GM18498 (cell line): ENCODE measurements at regions not wholly inside any gene's neighbourhood (a gene's known extent, or its start where the extent isn't known, plus 50 kb on each side); places are given as distances from the start of the nearest gene placed in this dataset.

Experiments
- ATAC-seq: cut with Tn5 transposase; IDR thresholded peaks from one replicate; pipeline ENCODE4 v1.9.1; 2021; ENCODE audit warnings: mild to moderate bottlenecking, moderate library complexity; ENCODE audit not compliant: unreplicated experiment

DNA sequence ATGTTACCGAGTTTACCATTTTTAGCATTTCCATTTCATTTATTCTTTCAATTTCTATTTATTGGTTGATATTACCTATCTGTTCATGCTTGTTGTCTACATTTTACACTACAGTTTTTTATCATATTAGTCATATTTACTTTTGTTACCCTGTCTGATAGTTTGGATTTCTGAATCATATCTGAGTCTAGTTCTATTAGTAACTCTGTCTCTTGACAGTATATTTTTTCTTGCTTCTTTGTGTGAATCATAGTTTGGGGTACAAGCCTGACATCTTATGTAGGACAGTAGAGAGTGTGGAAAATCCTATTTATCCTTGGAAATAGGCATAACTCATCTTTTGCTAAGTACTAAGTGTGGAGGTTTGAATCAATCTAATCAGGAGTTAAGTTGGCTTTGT is 263.9 kb upstream of the SESN3 start:
- ATAC-seq = no peak

DNA sequence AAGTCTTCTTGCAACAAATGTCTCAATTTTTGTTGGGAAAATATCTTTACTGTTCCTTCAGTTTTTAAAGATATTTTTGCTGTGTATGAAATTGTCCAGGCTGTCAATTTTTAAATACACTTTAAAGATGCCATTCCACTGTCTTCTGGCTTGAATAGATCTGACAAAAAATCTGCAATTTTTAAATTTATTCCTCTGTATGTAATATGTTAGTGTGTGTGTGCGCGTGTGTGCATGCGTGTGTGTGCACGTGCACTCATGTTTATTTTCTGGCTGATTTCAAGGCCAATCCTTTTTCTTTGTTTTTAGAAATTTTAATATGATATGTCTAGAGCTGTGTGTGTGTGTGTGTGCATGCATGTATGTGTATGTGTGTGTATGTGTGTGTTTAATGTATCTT is 263.2 kb upstream of the SESN3 start:
- ATAC-seq = no peak

DNA sequence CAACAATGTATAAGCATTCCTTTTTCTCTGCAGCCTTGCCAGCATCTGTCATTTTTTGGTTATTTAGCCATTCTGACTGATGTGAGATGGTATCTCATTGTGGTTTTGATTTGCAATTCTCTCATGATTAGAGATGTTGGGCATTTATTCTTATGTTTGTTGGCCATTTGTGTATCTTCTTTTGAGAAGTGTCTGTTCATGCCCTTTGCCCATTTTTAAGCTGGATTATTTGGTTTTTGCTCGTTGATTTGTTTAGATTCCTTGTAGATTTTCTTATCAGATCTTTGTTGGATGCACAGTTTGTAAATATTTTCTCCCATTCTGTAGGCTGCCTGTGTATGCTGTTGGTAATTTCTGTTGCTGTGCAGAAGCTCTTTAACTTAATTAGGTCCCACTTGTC is 259.6 kb upstream of the SESN3 start:
- ATAC-seq = no peak

DNA sequence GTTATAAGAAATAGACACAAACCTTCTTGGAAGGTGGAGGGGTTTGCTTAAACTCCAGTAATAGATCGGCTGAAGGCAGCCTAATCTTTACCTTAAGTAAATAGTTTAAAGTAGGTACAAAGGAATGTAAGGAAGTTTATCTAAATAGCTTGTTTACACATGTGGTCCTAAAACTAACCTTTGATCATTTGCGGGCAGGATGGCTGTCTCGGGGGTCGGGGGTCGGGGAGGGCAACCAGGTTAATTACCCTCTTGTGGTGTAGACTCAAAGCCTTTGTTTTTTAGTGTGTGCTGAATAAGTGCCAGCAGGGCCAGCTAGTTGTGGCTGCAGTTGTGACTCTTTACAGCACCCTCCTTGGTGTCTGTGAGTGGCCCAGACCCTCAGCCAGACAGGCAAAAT is 256.9 kb upstream of the SESN3 start:
- ATAC-seq = no peak

DNA sequence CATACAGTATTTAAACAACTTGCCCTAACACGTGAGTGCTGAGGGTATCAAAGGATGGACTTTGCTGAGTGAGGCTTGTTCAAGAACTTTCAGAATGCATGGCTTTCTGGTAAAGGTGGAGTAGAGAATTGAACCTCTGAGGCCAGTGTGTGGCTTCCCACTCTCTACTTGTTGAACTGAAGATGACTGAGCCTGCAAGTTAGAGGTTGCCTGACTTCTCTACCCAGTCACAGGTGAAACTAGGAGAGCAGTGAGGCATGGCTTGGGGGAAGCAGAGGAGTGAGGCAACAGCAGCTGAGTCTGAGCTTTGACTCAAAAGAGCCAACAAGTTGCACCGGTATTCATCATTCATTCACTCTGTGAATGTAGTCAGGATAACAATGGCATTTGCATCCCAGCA is 256.4 kb upstream of the SESN3 start:
- peak; percentile 100 for ATAC-seq

DNA sequence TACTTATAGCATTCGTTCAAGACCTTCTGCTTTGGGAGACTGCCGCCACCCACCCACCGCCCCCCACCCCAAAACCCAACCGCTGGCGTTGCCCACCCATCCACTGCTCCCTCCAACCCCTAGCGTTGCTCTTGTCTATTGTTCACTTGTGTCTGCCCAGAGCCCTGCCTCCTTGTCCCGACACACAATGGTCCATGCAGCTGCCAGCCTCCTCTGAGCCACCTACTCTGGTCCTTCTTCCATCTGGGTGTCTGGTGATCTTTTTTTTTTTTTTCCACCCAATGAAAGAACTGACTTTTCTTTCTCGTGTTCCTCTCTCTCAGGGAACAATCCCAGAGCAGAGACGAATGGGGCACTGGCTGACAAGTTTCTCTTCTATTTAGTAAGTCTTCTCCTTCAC is 256.0 kb upstream of the SESN3 start:
- peak; percentile 1 for ATAC-seq

DNA sequence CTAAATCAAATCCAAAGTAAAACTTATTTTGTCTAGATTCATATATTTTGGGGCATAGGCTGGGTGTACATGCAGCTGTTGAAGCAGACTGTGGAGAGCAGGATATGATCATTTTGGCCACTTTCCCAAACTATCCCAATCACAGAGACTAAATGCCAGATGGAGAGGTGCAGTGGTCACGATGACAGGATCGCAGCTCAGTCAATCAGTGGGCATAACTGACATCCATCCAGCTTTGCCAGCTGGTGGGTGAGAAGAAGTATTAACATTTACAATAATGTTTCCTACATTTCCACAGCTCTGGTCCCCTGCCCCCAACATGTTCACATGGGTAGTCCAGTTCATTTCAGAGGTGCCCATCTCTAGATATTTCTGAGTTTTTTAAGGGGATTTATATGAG is 255.5 kb upstream of the SESN3 start:
- no peak for ATAC-seq

DNA sequence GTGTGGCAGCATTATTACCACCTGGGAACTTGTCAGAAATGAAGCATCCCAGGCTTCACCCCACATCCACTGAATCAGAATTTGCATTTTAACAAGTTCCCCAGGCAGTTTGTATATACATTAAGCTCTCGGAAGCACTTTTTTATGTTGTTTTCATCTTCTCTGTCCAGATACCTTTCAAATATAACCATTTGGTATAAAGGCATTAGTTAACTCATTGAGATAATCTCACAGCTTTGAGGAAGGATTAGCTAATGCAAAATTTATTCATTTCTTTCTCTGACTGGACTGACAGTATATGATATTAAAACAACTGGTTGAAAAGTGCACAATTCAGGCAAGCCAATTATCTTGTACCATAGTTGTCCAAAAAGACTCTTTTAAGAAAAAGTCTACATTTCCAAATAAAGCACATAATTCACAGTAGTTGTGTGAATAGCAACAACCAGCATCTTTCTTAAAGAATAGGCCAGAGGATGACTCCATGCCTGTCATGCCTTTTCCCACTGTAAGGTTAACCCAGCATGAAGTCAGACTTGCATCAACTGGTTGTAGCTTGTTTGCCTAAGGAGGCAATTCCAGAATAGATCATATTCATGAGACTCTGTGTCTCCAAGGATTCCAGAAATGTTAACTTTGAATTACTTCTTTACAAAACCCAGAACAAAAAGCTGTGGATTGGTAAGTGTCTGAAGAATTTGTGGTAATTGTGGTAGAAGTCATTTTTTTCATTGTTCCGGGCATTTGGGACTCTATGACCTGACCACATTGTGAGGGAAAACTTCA is 254.3 kb upstream of the SESN3 start:
- ATAC-seq = no peak

DNA sequence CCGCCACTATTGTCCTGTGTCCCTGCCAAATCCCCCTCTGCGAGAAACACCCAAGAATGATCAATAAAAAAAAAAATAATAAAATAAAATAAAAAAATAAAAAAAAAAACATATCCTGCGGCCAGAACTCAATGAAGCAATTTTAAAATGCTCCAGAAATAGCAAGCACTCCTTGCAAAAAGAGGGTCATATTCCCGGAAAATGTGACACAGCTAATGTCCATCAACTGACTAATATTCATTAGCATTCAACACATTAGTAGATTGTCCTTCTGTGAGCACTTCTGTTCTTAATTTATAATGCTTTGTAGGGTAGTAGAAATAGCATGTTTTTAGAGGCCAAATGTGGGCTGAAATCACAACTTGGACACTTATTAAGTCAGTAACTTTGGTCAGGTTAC is 252.3 kb upstream of the SESN3 start:
- no peak for ATAC-seq

DNA sequence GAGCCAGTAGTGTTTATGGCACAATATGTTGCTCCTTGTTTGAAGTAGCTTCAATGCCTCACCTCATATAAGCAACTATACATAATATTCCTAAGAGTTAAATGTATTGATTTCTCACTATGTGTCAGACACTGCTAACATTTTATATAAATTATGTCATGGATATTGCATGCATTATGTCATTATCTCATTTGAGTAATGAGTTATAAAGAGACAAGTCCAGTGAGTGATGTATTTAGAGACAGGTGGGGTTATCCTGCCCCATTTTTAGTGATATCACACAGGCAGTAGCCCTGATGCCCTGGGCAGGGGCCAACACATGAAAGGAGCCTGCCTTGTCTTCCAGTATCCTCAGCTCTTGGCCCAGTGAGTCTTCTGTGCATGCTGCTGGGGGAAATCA is 247.0 kb upstream of the SESN3 start:
- no peak for ATAC-seq

DNA sequence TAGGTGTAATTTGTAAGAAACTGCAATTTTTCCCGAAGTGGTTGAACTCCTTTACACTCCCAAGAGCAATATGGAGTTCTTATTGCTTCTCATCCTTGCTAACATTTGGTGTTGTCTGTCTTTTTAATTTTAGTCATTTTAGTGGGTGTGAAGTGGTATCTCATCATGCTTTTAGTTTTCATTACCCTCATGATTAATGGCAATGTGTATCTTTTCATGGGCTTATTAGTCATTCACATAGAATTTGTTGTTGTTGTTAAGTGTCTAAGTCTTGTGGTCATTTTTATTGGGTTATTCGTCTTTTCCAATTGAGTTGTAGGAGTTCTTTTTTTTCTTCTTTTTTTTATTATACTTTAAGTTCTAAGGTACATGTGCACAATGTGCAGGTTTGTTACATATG is 238.3 kb upstream of the SESN3 start:
- no peak for ATAC-seq

DNA sequence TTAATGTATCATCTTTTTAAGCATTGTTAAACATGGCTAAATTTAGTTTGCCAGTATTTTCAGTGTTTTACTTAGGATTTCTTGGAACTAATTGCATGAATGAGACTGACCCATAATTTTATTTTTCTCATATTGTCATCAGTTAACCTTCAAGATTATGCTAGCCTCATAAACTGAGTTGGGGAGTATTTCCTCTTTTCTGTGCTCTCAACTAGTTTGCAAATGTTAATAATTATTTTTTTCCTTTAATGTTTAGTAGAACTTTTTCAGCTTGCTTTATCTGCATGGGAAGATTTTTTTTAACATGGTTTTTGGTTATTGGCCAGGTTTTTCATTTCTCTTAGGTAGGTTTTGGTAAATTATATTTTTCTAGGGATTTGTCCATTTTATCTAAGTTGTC is 235.4 kb upstream of the SESN3 start:
- no peak for ATAC-seq

DNA sequence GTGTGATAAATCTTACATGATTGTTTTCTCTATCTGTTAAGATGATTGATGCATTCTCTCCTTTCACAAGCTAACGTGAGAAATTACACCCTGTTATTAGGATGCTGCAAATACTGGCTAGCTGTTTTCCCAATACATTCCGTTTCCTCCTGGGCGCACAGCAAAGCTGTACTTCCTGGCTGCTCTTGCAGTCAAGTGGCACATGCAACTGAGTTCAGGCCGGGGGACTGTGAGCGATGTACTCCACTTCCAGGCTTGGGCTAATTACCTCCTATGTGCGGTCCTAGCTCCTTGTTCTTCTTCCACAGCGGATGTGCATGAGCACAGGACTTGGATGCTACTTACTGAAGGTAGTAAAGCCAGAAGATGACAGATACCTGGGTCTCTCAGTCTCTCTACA is 234.9 kb upstream of the SESN3 start:
- ATAC-seq = no peak

DNA sequence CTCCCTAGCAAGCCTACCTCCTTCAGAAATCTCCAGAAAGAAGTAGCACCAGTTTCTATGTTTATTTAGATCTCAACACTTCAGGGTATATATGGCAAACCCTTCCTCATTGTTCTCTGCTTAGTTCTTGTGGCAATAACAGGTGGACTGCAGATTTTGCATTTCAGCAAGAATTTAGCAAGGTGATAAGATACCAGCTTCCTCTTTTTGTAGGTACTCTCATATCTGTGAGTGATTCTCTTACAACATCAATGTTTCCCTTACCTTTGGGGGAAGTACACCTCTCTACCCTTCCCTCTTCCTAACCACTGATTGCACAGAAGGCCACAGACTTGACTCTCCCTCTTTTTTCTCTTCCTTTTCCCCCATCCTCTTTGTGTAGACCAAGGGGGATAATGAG is 230.9 kb upstream of the SESN3 start:
- ATAC-seq = no peak

DNA sequence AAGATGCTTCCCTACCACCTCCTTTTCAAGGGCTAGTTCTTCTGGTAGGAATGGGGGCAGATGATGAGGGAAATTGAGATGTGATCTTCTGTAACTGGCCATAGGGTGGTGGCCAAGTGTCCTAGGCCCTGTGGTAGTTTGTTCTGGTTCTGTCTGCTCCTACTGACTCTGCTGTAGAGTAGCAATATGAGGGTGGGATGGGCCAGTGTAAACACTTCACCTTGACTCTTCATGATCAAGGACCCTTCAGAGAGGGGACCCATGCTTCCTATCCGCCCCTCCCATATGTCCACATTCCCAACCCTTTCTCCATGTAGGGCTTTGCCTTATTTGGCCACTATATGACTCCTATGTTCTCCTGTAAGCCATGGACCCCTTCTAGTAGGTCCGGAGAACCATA is 230.3 kb upstream of the SESN3 start:
- no peak for ATAC-seq

DNA sequence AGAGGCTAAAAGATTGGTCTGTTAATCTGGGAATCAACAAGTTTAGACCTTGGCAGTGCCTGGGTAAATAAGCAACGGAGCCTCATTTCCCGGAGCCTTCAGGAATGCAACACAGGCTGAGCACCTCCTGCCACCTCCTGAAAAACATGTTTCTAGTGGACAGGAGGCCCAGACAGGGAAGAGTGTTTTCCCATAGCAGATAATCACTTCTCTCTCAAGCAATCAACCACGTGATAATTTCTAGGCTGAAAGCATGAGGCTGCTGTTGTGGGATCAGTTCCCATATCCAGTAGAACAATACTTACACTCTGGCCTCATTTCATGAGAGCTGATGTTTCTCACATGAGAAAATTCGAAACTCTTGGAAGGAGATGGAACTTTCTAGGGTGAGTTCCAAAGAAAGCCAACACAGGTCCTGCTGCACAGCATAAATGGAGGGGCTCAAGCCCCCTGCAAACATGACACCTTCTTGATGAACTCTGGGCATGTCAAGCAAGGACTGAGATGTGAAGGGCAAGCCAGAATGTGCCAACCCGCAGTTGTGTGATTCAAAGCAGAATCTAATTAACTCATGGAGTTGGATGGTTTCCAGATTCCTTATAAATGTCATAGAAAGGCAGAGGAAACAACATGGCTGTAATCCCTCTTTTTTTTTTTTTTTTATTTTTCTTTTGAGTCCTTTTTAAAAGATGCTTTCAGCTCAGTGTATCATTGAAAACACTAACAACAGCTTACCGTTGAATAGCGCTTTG is 228.5 kb upstream of the SESN3 start:
- ATAC-seq = no peak

DNA sequence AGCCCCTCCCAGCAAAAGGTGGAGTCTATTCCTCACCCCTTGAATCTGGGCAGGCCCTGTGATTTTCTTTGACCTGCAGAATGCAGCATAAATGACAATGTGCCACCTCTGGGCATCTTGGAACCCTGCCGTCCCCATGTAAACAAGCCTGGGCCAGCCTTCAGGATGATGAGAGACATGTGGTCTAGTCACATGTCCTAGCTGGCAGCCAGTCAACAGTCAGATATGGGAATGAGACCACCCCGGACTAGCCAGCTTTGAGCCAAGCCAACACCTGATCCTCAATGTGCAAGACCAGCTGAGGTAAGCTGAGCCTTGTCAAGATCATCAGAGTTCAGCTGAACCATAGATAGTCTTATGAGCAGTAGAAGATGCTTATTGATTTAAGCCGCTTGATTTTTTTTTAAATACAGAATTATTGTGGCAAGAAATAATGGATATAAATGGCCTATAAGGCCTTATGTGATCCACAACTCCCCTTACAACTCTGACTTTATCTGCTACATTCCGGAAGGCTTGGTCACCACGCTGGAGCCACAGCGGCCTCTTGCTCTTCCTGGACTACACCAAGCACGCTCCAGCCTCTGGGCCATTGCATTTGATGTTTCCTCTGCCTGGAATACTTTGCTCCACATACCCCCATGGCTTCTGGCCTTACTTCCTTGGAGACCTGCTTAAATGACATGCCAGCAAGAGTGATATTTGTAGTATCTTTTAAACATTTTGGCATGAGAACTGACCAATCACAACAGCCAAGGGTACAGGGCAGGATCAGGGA is 225.9 kb upstream of the SESN3 start:
- ATAC-seq = no peak

DNA sequence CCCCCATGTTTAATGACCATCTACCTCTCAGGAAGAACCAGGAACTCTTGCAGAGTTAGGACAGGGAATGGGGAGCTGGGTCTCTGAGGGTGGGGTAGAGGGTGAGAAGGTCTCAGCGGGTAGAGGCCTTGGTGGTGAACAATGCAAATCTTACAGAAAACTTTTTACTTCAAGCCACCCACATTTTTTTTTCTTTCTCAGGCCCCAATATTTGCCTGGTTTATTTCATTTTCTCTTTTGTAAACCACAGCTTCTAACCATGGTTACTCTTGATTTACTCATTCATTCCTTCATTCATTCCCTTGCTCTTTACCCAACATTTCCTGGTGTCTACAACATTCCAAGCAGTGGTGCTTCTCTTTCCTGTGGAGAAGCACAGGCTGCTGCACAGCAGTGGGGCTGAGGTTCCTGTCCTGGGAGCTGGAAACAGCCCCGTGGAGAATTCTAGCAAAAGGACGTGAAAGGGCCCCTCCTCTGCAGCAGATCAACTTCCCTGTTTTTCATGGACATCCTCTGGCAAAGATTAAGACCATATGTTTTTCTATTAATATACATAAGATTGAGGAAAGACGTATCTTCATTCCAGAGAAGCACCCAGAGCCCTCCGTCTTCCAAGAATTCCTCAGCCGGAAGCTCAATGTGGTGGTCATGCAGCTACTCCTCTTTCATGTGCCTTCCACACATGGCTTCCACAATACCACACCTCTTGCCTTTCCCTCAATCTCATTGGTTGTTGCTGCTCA is 224.4 kb upstream of the SESN3 start:
- ATAC-seq = peak; percentile 80

DNA sequence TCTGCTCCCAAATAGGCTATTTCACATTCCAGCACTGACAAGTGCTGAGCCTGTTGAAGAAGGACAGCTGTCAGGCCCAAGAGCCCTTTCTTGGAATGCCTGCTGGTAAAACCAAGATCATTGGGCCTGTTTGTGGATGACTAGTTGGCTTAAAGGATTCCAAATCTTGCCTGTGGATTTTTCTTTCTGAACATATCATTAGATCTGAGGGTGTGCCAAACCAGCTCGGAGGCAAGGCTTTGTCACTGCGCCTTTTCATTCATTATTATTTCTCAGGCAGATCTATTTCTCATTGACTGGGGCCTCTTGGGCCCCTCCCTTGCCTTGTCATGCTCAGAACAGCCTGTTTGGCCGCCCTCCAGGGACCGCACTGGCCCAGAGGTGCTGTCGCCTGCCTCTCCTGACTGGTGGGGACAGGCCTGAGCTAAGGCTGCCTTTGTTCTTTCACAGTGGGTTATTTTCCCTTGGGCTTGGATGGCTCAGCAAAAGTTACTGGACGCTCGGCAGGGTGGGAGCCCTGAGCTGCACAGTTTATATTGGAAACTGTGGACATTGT is 222.7 kb upstream of the SESN3 start:
- ATAC-seq = no peak

DNA sequence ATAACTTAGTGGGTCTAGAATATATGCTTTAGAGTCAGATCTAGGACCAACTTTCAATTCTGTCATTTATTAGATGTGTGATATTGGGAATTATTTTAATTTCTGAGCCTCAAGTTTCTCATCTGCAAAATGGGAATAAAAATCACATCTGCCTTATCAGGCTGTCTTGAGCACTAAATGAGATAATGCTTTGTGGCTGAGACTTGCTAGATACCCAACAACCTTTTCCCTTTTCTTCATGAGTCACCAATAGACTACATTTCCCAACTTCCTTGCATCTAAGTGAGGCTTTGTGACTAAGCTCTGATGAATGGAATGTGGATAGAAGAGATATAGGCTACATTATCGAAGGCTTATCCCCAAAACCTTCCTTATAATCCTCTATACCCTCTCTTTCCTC is 220.7 kb upstream of the SESN3 start:
- no peak for ATAC-seq

DNA sequence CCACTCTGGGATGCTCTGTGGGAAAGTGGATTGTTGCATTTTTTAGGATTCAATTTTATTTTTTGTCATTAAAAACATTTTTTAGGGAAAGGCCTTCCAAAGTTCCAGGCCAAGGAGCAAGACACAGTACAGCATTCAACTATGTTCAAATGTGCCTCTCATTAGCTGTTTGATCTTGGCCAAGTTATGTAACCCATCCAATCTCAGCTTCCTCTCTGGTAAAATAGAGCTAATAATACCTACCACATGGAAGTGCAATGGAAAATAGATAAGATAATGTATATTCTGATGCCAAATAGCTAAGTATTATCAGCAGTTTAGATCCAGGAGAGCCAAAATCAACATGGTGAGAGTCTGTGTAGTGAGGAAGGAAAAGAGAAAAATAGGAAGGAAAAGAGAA is 220.3 kb upstream of the SESN3 start:
- no peak for ATAC-seq
